Mucosa of gallbladder (tissue), 1 donor: ENCODE measurements at regions not wholly inside any gene's neighbourhood (a gene's known extent, or its start where the extent isn't known, plus 50 kb on each side); places are given as distances from the start of the nearest gene placed in this dataset.
A peak's percentile ranks its signal among the peaks of the same experiment; 100 is the strongest.
"Not testable (repeated sequence)": the region's sequence is repeated elsewhere in the genome, so short reads cannot be mapped to it uniquely, and the experiment has no call there.

Experiments used
- DNase-seq: peaks from one replicate; pipeline ENCODE4 v3.0.0-alpha.2; 2020; ENCODE audit warnings: low spot score
- donor health status: DM: no; HTN: no; CAD: no.

GRCh38 chr10:64702086-64702485 lies 1180.9 kb downstream of the REEP3 start:
- DNase-seq, result not testable (repeated sequence)

GRCh38 chr10:64708884-64709681 lies 1187.9 kb downstream of the REEP3 start:
- DNase-seq, result no peak

- no peak for DNase-seq
Measured at GRCh38 chr10:64726466-64726865, 1205.3 kb downstream of the REEP3 start.

GRCh38 chr10:64731016-64731415 lies 1209.8 kb downstream of the REEP3 start:
- DNase-seq, result no peak

GRCh38 chr10:64732372-64732957 lies 1211.3 kb downstream of the REEP3 start:
- DNase-seq, result no peak

- DNase-seq, result peak; percentile 19
Measured at GRCh38 chr10:64733980-64734379, 1212.8 kb downstream of the REEP3 start.

GRCh38 chr10:64738462-64738861 lies 1217.3 kb downstream of the REEP3 start:
- no peak for DNase-seq

- DNase-seq, result no peak
Measured at GRCh38 chr10:64745565-64745964, 1224.4 kb downstream of the REEP3 start.

GRCh38 chr10:64750672-64751071 lies 1229.5 kb downstream of the REEP3 start:
- DNase-seq, result no peak

GRCh38 chr10:64753516-64753915 lies 1232.3 kb downstream of the REEP3 start:
- no peak for DNase-seq

GRCh38 chr10:64760371-64760770 lies 1239.2 kb downstream of the REEP3 start:
- DNase-seq, result no peak

GRCh38 chr10:64762861-64763260 lies 1241.7 kb downstream of the REEP3 start:
- no peak for DNase-seq

- DNase-seq, result no peak
Measured at GRCh38 chr10:64765498-64765897, 1244.3 kb downstream of the REEP3 start.

- DNase-seq, result no peak
Measured at GRCh38 chr10:64771253-64772050, 1250.3 kb downstream of the REEP3 start.

GRCh38 chr10:64773357-64773756 lies 1252.2 kb downstream of the REEP3 start:
- DNase-seq, result no peak

GRCh38 chr10:64784451-64784850 lies 1263.2 kb downstream of the REEP3 start:
- DNase-seq, result not testable (repeated sequence)

GRCh38 chr10:64785816-64786215 lies 1264.6 kb downstream of the REEP3 start:
- DNase-seq, result no peak

- DNase-seq, result no peak
Measured at GRCh38 chr10:64786989-64787388, 1265.8 kb downstream of the REEP3 start.

- DNase-seq, result no peak
Measured at GRCh38 chr10:64795847-64796246, 1274.6 kb downstream of the REEP3 start.

- no peak for DNase-seq
Measured at GRCh38 chr10:64798297-64798696, 1277.1 kb downstream of the REEP3 start.

- DNase-seq, result not testable (repeated sequence)
Measured at GRCh38 chr10:64808233-64808632, 1287.0 kb downstream of the REEP3 start.

GRCh38 chr10:64810046-64810445 lies 1288.8 kb downstream of the REEP3 start:
- peak; percentile 15 for DNase-seq

- no peak for DNase-seq
Measured at GRCh38 chr10:64813391-64813790, 1292.2 kb downstream of the REEP3 start.
